ENCODE measurements at regions not wholly inside any gene's neighbourhood (a gene's known extent, or its start where the extent isn't known, plus 50 kb on each side); places are given as distances from the start of the nearest gene placed in this dataset.

- DNase-seq, result no peak
Observed at GRCh38 chrX:5829469-5829868, 399.2 kb downstream of the NLGN4X start.

GRCh38 chrX:5829060-5829459 lies 399.6 kb downstream of the NLGN4X start:
- no peak for DNase-seq

GRCh38 chrX:5823903-5824302 lies 404.8 kb downstream of the NLGN4X start:
- no peak for DNase-seq

- no peak for DNase-seq
Observed at GRCh38 chrX:5810636-5811035, 418.0 kb downstream of the NLGN4X start.

GRCh38 chrX:5807181-5807580 lies 421.5 kb downstream of the NLGN4X start:
- DNase-seq, result no peak

- no peak for DNase-seq
Observed at GRCh38 chrX:5802391-5802790, 426.3 kb downstream of the NLGN4X start.

- no peak for DNase-seq
Observed at GRCh38 chrX:5791721-5792120, 436.9 kb downstream of the NLGN4X start.

GRCh38 chrX:5788910-5789309 lies 439.8 kb downstream of the NLGN4X start:
- no peak for DNase-seq

GRCh38 chrX:5780821-5781220 lies 447.8 kb downstream of the NLGN4X start:
- no peak for DNase-seq

- no peak for DNase-seq
Observed at GRCh38 chrX:5775846-5776430, 452.7 kb downstream of the NLGN4X start.

- no peak for DNase-seq
Observed at GRCh38 chrX:5774446-5774845, 454.2 kb downstream of the NLGN4X start.

- DNase-seq, result no peak
Observed at GRCh38 chrX:5771441-5771840, 457.2 kb downstream of the NLGN4X start.

GRCh38 chrX:5756616-5757015 lies 472.1 kb downstream of the NLGN4X start:
- no peak for DNase-seq

GRCh38 chrX:5753291-5753690 lies 475.4 kb downstream of the NLGN4X start:
- DNase-seq, result no peak

- no peak for DNase-seq
Observed at GRCh38 chrX:5752831-5753230, 475.8 kb downstream of the NLGN4X start.

GRCh38 chrX:5748586-5749150 lies 480.0 kb downstream of the NLGN4X start:
- no peak for DNase-seq

- DNase-seq, result no peak
Observed at GRCh38 chrX:5746231-5746630, 482.4 kb downstream of the NLGN4X start.

GRCh38 chrX:5733501-5733900 lies 495.2 kb downstream of the NLGN4X start:
- DNase-seq, result no peak

GRCh38 chrX:5730556-5730955 lies 498.1 kb downstream of the NLGN4X start:
- DNase-seq, result no peak

GRCh38 chrX:5726224-5726623 lies 502.4 kb downstream of the NLGN4X start:
- DNase-seq, result no peak

GRCh38 chrX:5724123-5724522 lies 504.5 kb downstream of the NLGN4X start:
- DNase-seq, result no peak

- DNase-seq, result no peak
Observed at GRCh38 chrX:5718651-5719050, 510.0 kb downstream of the NLGN4X start.

GRCh38 chrX:5716666-5717065 lies 512.0 kb downstream of the NLGN4X start:
- no peak for DNase-seq

- no peak for DNase-seq
Observed at GRCh38 chrX:5708251-5708650, 520.4 kb downstream of the NLGN4X start.

- no peak for DNase-seq
Observed at GRCh38 chrX:5702890-5703289, 525.8 kb downstream of the NLGN4X start.

Data from activated effector memory CD4-positive, alpha-beta T cell treated with Interleukin-2 at 50 U/mL for 16 hours (primary cell).